ENCODE measurements at regions not wholly inside any gene's neighbourhood (a gene's known extent, or its start where the extent isn't known, plus 50 kb on each side); places are given as distances from the start of the nearest gene placed in this dataset.
"Not testable (repeated sequence)": the region's sequence is repeated elsewhere in the genome, so short reads cannot be mapped to it uniquely, and the experiment has no call there.

GRCh38 chrX:155819966-155820491 lies 61.1 kb upstream of the VAMP7 start:
- Mint-ChIP-seq H3K9me3 (ENCODE audit: low read depth) (peaks cover 9% of the 10 kb centered on the region), H3K4me1 (ENCODE audit: low read depth) (no peaks in the 10 kb centered on the region), H3K27ac (no peak overlapping the region), H3K4me3 (no peak overlapping the region), H3K36me3 (no peaks in the 10 kb centered on the region), H3K27me3 (peaks cover 11% of the 10 kb centered on the region)

GRCh38 chrX:155819525-155819924 lies 61.6 kb upstream of the VAMP7 start:
- no peak overlapping the region for H3K4me3 Mint-ChIP-seq
- H3K9me3 Mint-ChIP-seq (ENCODE audit: low read depth): peaks cover 4% of the 10 kb centered on the region
- no peaks in the 10 kb centered on the region for H3K4me1 Mint-ChIP-seq (ENCODE audit: low read depth)
- H3K27me3 Mint-ChIP-seq: peaks cover 11% of the 10 kb centered on the region
- H3K27ac Mint-ChIP-seq: no peak overlapping the region
- H3K36me3 Mint-ChIP-seq: no peaks in the 10 kb centered on the region

GRCh38 chrX:155814391-155814790 lies 66.8 kb upstream of the VAMP7 start:
- H3K27me3 Mint-ChIP-seq; H3K4me1 Mint-ChIP-seq (ENCODE audit: low read depth); H3K9me3 Mint-ChIP-seq (ENCODE audit: low read depth); H3K36me3 Mint-ChIP-seq; H3K4me3 Mint-ChIP-seq; H3K27ac Mint-ChIP-seq: not testable (repeated sequence)

GRCh38 chrX:155779831-155780230 lies 101.3 kb upstream of the VAMP7 start:
- Mint-ChIP-seq H3K4me3 (no peak overlapping the region), H3K36me3 (no peaks in the 10 kb centered on the region), H3K27me3 (no peaks in the 10 kb centered on the region), H3K9me3 (ENCODE audit: low read depth) (no peaks in the 10 kb centered on the region), H3K4me1 (ENCODE audit: low read depth) (no peaks in the 10 kb centered on the region), H3K27ac (no peak overlapping the region)

- H3K4me3 Mint-ChIP-seq: no peak overlapping the region
- no peaks in the 10 kb centered on the region for H3K9me3 Mint-ChIP-seq (ENCODE audit: low read depth)
- H3K27ac Mint-ChIP-seq: no peak overlapping the region
- H3K27me3 Mint-ChIP-seq: no peaks in the 10 kb centered on the region
- no peaks in the 10 kb centered on the region for H3K4me1 Mint-ChIP-seq (ENCODE audit: low read depth)
- no peaks in the 10 kb centered on the region for H3K36me3 Mint-ChIP-seq
Observed at GRCh38 chrX:155778844-155779553, 102.1 kb upstream of the VAMP7 start.

GRCh38 chrX:155774387-155774786 lies 106.8 kb upstream of the VAMP7 start:
- Mint-ChIP-seq H3K27me3 (no peaks in the 10 kb centered on the region), H3K36me3 (no peaks in the 10 kb centered on the region), H3K27ac (no peak overlapping the region), H3K4me3 (no peak overlapping the region), H3K9me3 (ENCODE audit: low read depth) (no peaks in the 10 kb centered on the region), H3K4me1 (ENCODE audit: low read depth) (no peaks in the 10 kb centered on the region)

- no peak overlapping the region for H3K27ac Mint-ChIP-seq
- H3K4me1 Mint-ChIP-seq (ENCODE audit: low read depth): peaks cover 5% of the 10 kb centered on the region
- H3K27me3 Mint-ChIP-seq: no peaks in the 10 kb centered on the region
- no peaks in the 10 kb centered on the region for H3K9me3 Mint-ChIP-seq (ENCODE audit: low read depth)
- peak overlapping the region; percentile 75 for H3K4me3 Mint-ChIP-seq
- no peaks in the 10 kb centered on the region for H3K36me3 Mint-ChIP-seq
Observed at GRCh38 chrX:155767876-155768769, 113.0 kb upstream of the VAMP7 start.

GRCh38 chrX:155767051-155767875 lies 113.9 kb upstream of the VAMP7 start:
- H3K27me3 Mint-ChIP-seq: no peaks in the 10 kb centered on the region
- H3K9me3 Mint-ChIP-seq (ENCODE audit: low read depth): no peaks in the 10 kb centered on the region
- H3K4me3 Mint-ChIP-seq: peak overlapping the region; percentile 85
- peaks cover 5% of the 10 kb centered on the region for H3K4me1 Mint-ChIP-seq (ENCODE audit: low read depth)
- H3K36me3 Mint-ChIP-seq: no peaks in the 10 kb centered on the region
- no peak overlapping the region for H3K27ac Mint-ChIP-seq

- no peaks in the 10 kb centered on the region for H3K9me3 Mint-ChIP-seq (ENCODE audit: low read depth)
- peaks cover 5% of the 10 kb centered on the region for H3K4me1 Mint-ChIP-seq (ENCODE audit: low read depth)
- no peak overlapping the region for H3K27ac Mint-ChIP-seq
- H3K4me3 Mint-ChIP-seq: no peak overlapping the region
- no peaks in the 10 kb centered on the region for H3K27me3 Mint-ChIP-seq
- no peaks in the 10 kb centered on the region for H3K36me3 Mint-ChIP-seq
Observed at GRCh38 chrX:155766321-155766720, 114.8 kb upstream of the VAMP7 start.

GRCh38 chrX:155761185-155761584 lies 120.0 kb upstream of the VAMP7 start:
- no peak overlapping the region for H3K4me3 Mint-ChIP-seq
- no peak overlapping the region for H3K27ac Mint-ChIP-seq
- H3K36me3 Mint-ChIP-seq: no peaks in the 10 kb centered on the region
- no peaks in the 10 kb centered on the region for H3K27me3 Mint-ChIP-seq
- no peaks in the 10 kb centered on the region for H3K4me1 Mint-ChIP-seq (ENCODE audit: low read depth)
- no peaks in the 10 kb centered on the region for H3K9me3 Mint-ChIP-seq (ENCODE audit: low read depth)

GRCh38 chrX:155757046-155757759 lies 123.9 kb upstream of the VAMP7 start:
- Mint-ChIP-seq H3K9me3 (ENCODE audit: low read depth) (no peaks in the 10 kb centered on the region), H3K4me1 (ENCODE audit: low read depth) (no peaks in the 10 kb centered on the region), H3K27ac (no peak overlapping the region), H3K27me3 (no peaks in the 10 kb centered on the region), H3K4me3 (no peak overlapping the region), H3K36me3 (no peaks in the 10 kb centered on the region)

GRCh38 chrX:155755706-155756337 lies 125.3 kb upstream of the VAMP7 start:
- Mint-ChIP-seq H3K9me3 (ENCODE audit: low read depth) (no peaks in the 10 kb centered on the region), H3K27ac (no peak overlapping the region), H3K4me3 (no peak overlapping the region), H3K27me3 (no peaks in the 10 kb centered on the region), H3K36me3 (no peaks in the 10 kb centered on the region), H3K4me1 (ENCODE audit: low read depth) (no peaks in the 10 kb centered on the region)

GRCh38 chrX:155751131-155751530 lies 130.0 kb upstream of the VAMP7 start:
- H3K27me3 Mint-ChIP-seq: no peaks in the 10 kb centered on the region
- H3K4me1 Mint-ChIP-seq (ENCODE audit: low read depth): no peaks in the 10 kb centered on the region
- H3K4me3 Mint-ChIP-seq: no peak overlapping the region
- H3K27ac Mint-ChIP-seq: no peak overlapping the region
- H3K36me3 Mint-ChIP-seq: no peaks in the 10 kb centered on the region
- no peaks in the 10 kb centered on the region for H3K9me3 Mint-ChIP-seq (ENCODE audit: low read depth)

- H3K4me3 Mint-ChIP-seq: no peak overlapping the region
- H3K36me3 Mint-ChIP-seq: no peaks in the 10 kb centered on the region
- no peaks in the 10 kb centered on the region for H3K9me3 Mint-ChIP-seq (ENCODE audit: low read depth)
- H3K27me3 Mint-ChIP-seq: no peaks in the 10 kb centered on the region
- H3K4me1 Mint-ChIP-seq (ENCODE audit: low read depth): no peaks in the 10 kb centered on the region
- no peak overlapping the region for H3K27ac Mint-ChIP-seq
Observed at GRCh38 chrX:155747520-155747919, 133.6 kb upstream of the VAMP7 start.

All from activated naive CD8-positive, alpha-beta T cell (primary cell).